HS-27A (cell line): ENCODE measurements at regions not wholly inside any gene's neighbourhood (a gene's known extent, or its start where the extent isn't known, plus 50 kb on each side); places are given as distances from the start of the nearest gene placed in this dataset.
"Not testable (repeated sequence)": the region's sequence is repeated elsewhere in the genome, so short reads cannot be mapped to it uniquely, and the experiment has no call there.

Experiments
- DNase-seq: peaks from one replicate; pipeline ENCODE4 v3.0.0-alpha.2; 2012; ENCODE audit warnings: low read depth, missing footprints

GRCh38 chr13:65597839-65598818, 1632.0 kb downstream of the PCDH9 start:
- DNase-seq, result no peak

GRCh38 chr13:65595916-65596315, 1634.2 kb downstream of the PCDH9 start:
- DNase-seq, result no peak

- DNase-seq, result no peak
These were observed 1635.8 kb downstream of the PCDH9 start for GRCh38 chr13:65594298-65594781.

- no peak for DNase-seq
These were observed 1636.8 kb downstream of the PCDH9 start for GRCh38 chr13:65593298-65593874.

- no peak for DNase-seq
These were observed 1637.4 kb downstream of the PCDH9 start for GRCh38 chr13:65592731-65593130.

- no peak for DNase-seq
These were observed 1644.8 kb downstream of the PCDH9 start for GRCh38 chr13:65585346-65585745.

GRCh38 chr13:65584126-65584525, 1646.0 kb downstream of the PCDH9 start:
- no peak for DNase-seq

- no peak for DNase-seq
These were observed 1648.0 kb downstream of the PCDH9 start for GRCh38 chr13:65582160-65582559.

GRCh38 chr13:65564561-65564960, 1665.6 kb downstream of the PCDH9 start:
- not testable (repeated sequence) for DNase-seq

- no peak for DNase-seq
These were observed 1667.8 kb downstream of the PCDH9 start for GRCh38 chr13:65562305-65562704.

- DNase-seq, result no peak
These were observed 1669.2 kb downstream of the PCDH9 start for GRCh38 chr13:65560936-65561335.

- no peak for DNase-seq
These were observed 1674.2 kb downstream of the PCDH9 start for GRCh38 chr13:65555962-65556361.

GRCh38 chr13:65553096-65553727, 1676.9 kb downstream of the PCDH9 start:
- no peak for DNase-seq

GRCh38 chr13:65551208-65551607, 1678.9 kb downstream of the PCDH9 start:
- DNase-seq, result no peak

GRCh38 chr13:65540175-65540574, 1690.0 kb downstream of the PCDH9 start:
- no peak for DNase-seq

- no peak for DNase-seq
These were observed 1694.8 kb downstream of the PCDH9 start for GRCh38 chr13:65535370-65535769.

- DNase-seq, result no peak
These were observed 1697.9 kb downstream of the PCDH9 start for GRCh38 chr13:65532231-65532630.

GRCh38 chr13:65530688-65531087, 1699.4 kb downstream of the PCDH9 start:
- DNase-seq, result no peak

GRCh38 chr13:65529541-65529940, 1700.6 kb downstream of the PCDH9 start:
- no peak for DNase-seq

- DNase-seq, result no peak
These were observed 1721.4 kb downstream of the PCDH9 start for GRCh38 chr13:65508745-65509144.

GRCh38 chr13:65508338-65508737, 1721.8 kb downstream of the PCDH9 start:
- DNase-seq, result no peak

- no peak for DNase-seq
These were observed 1724.2 kb downstream of the PCDH9 start for GRCh38 chr13:65505941-65506340.

GRCh38 chr13:65504213-65504612, 1725.9 kb downstream of the PCDH9 start:
- DNase-seq, result no peak
